ENCODE measurements at regions not wholly inside any gene's neighbourhood (a gene's known extent, or its start where the extent isn't known, plus 50 kb on each side); places are given as distances from the start of the nearest gene placed in this dataset.

GRCh38 chr17:13127921-13128602 lies 110.2 kb upstream of the ELAC2 start:
- H3F3A ChIP-seq (replicated peaks; ENCODE audit: low read depth): no peaks in the 10 kb centered on the region
- TF ChIP-seq, protein P1, sequence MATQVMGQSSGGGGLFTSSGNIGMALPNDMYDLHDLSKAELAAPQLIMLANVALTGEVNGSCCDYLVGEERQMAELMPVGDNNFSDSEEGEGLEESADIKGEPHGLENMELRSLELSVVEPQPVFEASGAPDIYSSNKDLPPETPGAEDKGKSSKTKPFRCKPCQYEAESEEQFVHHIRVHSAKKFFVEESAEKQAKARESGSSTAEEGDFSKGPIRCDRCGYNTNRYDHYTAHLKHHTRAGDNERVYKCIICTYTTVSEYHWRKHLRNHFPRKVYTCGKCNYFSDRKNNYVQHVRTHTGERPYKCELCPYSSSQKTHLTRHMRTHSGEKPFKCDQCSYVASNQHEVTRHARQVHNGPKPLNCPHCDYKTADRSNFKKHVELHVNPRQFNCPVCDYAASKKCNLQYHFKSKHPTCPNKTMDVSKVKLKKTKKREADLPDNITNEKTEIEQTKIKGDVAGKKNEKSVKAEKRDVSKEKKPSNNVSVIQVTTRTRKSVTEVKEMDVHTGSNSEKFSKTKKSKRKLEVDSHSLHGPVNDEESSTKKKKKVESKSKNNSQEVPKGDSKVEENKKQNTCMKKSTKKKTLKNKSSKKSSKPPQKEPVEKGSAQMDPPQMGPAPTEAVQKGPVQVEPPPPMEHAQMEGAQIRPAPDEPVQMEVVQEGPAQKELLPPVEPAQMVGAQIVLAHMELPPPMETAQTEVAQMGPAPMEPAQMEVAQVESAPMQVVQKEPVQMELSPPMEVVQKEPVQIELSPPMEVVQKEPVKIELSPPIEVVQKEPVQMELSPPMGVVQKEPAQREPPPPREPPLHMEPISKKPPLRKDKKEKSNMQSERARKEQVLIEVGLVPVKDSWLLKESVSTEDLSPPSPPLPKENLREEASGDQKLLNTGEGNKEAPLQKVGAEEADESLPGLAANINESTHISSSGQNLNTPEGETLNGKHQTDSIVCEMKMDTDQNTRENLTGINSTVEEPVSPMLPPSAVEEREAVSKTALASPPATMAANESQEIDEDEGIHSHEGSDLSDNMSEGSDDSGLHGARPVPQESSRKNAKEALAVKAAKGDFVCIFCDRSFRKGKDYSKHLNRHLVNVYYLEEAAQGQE (IDR thresholded peaks at IDR 0.05; ENCODE audit: unreplicated experiment): no peak
- H3K36me3 ChIP-seq (ENCODE audit: insufficient read depth): no peaks in the 10 kb centered on the region
- H3K9me3 Mint-ChIP-seq: no peaks in the 10 kb centered on the region
- no peaks in the 10 kb centered on the region for H3K4me1 ChIP-seq (ENCODE audit: insufficient read depth)
- no peak overlapping the region for H3K4me3 ChIP-seq
- no peak overlapping the region for H3K4me2 ChIP-seq
- no peak overlapping the region for H3K27ac Mint-ChIP-seq
- no peak overlapping the region for H3K27ac ChIP-seq (ENCODE audit: low read depth)
- H2AFZ ChIP-seq: 0 out of 2 replicates have a peak overlapping the region, but pooled peaks have one; percentile 10
- H4K20me1 ChIP-seq (replicated peaks; ENCODE audit: insufficient read depth): no peaks in the 10 kb centered on the region
- no peaks in the 10 kb centered on the region for H3K4me1 Mint-ChIP-seq
- no peaks in the 10 kb centered on the region for H3K9me2 ChIP-seq (ENCODE audit: insufficient read depth)
- H3K4me3 Mint-ChIP-seq: no peak overlapping the region
- ATAC-seq (no peak), DNase-seq (ENCODE audit: low spot score) (no peak)
- H3K27me3 Mint-ChIP-seq (ENCODE audit: insufficient read depth, low read depth, poor library complexity): peaks cover 4% of the 10 kb centered on the region
- H3K27me3 ChIP-seq (ENCODE audit: insufficient read depth): no peaks in the 10 kb centered on the region
- H3K36me3 Mint-ChIP-seq (ENCODE audit: low read depth): no peaks in the 10 kb centered on the region
- no peaks in the 10 kb centered on the region for H3K79me2 ChIP-seq (replicated peaks; ENCODE audit: insufficient read depth)

DNA sequence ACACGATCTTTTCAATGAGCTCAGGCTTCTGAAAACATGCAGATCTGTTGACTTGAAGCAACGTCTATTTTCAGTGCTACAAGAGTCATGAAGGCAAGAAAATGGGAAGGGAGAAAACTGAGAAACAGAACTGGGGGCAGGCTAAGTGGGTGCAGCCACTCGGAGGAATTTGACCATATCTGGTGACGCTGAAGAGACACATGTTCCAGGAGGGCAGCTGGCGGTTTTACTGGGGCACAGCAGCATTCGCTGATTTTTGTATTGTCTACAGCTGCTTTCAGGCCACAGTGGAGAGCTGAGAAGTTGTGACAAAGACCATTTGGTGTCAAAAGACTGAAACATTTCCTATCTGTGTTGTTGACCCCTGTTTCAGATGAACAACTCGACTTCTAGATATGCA lies 103.0 kb upstream of the ELAC2 start:
- no peak for ATAC-seq

DNA sequence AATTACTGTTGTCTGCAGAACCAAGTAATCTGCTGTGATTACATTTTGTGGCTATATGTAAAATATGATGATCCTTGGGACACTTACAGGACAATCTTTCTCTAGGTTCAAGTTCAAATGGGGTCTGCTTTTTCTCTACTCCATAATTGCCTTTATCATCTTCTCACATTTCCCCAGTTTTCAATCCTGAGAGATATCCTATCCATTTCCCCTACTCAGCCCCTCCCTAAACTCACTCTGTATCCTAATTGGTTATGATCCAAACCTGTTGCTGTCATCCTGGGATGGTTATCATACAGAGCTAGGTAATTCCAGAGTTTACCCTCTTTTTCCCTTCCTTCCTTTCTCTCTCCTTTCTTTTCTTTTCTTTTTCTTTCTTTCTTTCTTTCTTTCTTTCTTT lies 100.5 kb upstream of the ELAC2 start:
- no peak overlapping the region for H3K4me2 ChIP-seq
- H3K27ac Mint-ChIP-seq: no peak overlapping the region
- no peaks in the 10 kb centered on the region for H3K36me3 Mint-ChIP-seq (ENCODE audit: low read depth)
- H3K27me3 Mint-ChIP-seq (ENCODE audit: insufficient read depth, low read depth, poor library complexity): peaks cover 5% of the 10 kb centered on the region
- no peaks in the 10 kb centered on the region; the same call in 2 of the 3 replicates for H3K9me3 Mint-ChIP-seq
- H3K79me2 ChIP-seq (replicated peaks; ENCODE audit: insufficient read depth): no peaks in the 10 kb centered on the region
- no peaks in the 10 kb centered on the region for H3K27me3 ChIP-seq (ENCODE audit: insufficient read depth)
- H3K4me3 ChIP-seq: no peak overlapping the region
- no peaks in the 10 kb centered on the region for H3K4me1 ChIP-seq (ENCODE audit: insufficient read depth)
- no peak overlapping the region for H3K4me3 Mint-ChIP-seq
- no peaks in the 10 kb centered on the region for H4K20me1 ChIP-seq (replicated peaks; ENCODE audit: insufficient read depth)
- no peaks in the 10 kb centered on the region; the same call in 2 of the 3 replicates for H3K4me1 Mint-ChIP-seq
- no peaks in the 10 kb centered on the region for H3F3A ChIP-seq (replicated peaks; ENCODE audit: low read depth)
- ATAC-seq: no peak
- H3K36me3 ChIP-seq (ENCODE audit: insufficient read depth): no peaks in the 10 kb centered on the region
- no peak for DNase-seq (ENCODE audit: low spot score)
- H2AFZ ChIP-seq: no peak overlapping the region
- H3K9me2 ChIP-seq (ENCODE audit: insufficient read depth): peaks cover 3% of the 10 kb centered on the region; the same call in 1 of the 2 replicates
- no peak overlapping the region for H3K27ac ChIP-seq (ENCODE audit: low read depth)
- no peak for TF ChIP-seq EZH2 (IDR thresholded peaks at IDR 0.05; ENCODE audit: low read depth, unreplicated experiment)
- TF ChIP-seq CTCF (conservative IDR thresholded peaks at IDR 0.05; ENCODE audit: low read depth in 2 of 2): no peak
- TF ChIP-seq ZNF114 (CRISPR knock-in tag; IDR thresholded peaks at IDR 0.05): no peak
- TF ChIP-seq EZH2phosphoT487 (IDR thresholded peaks at IDR 0.05; ENCODE audit: unreplicated experiment): no peak
- TF ChIP-seq, protein P1 (IDR thresholded peaks at IDR 0.05; ENCODE audit: unreplicated experiment): no peak
- no peak for TF ChIP-seq ZNF331 (CRISPR knock-in tag; IDR thresholded peaks at IDR 0.05; ENCODE audit: low read depth)

More for the DNA sequence above, 103.0 kb upstream of the ELAC2 start:
- Histone ChIP-seq H3F3A (replicated peaks; ENCODE audit: low read depth) (no peaks in the 10 kb centered on the region), H3K4me1 (ENCODE audit: insufficient read depth) (no peaks in the 10 kb centered on the region), H3K79me2 (replicated peaks; ENCODE audit: insufficient read depth) (no peaks in the 10 kb centered on the region), H3K27me3 (ENCODE audit: insufficient read depth) (no peaks in the 10 kb centered on the region), H3K4me2 (no peak overlapping the region), H3K4me3 (no peak overlapping the region), H3K27ac (ENCODE audit: low read depth) (no peak overlapping the region), H3K9me2 (ENCODE audit: insufficient read depth) (peaks cover 3% of the 10 kb centered on the region; the same call in 1 of the 2 replicates), H3K36me3 (ENCODE audit: insufficient read depth) (no peaks in the 10 kb centered on the region), H2AFZ (peak overlapping the region; percentile 74; the same call in 1 of the 2 replicates), H4K20me1 (replicated peaks; ENCODE audit: insufficient read depth) (no peaks in the 10 kb centered on the region)
- no peak for DNase-seq (ENCODE audit: low spot score)
- no peak overlapping the region for H3K27ac Mint-ChIP-seq
- H3K9me3 Mint-ChIP-seq: no peaks in the 10 kb centered on the region; the same call in 2 of the 3 replicates
- TF ChIP-seq NANOG (IDR thresholded peaks at IDR 0.05; ENCODE audit: borderline replicate concordance): no peak
- H3K4me1 Mint-ChIP-seq: no peaks in the 10 kb centered on the region
- no peak overlapping the region for H3K4me3 Mint-ChIP-seq
- peaks cover 2% of the 10 kb centered on the region for H3K27me3 Mint-ChIP-seq (ENCODE audit: insufficient read depth, low read depth, poor library complexity)
- H3K36me3 Mint-ChIP-seq (ENCODE audit: low read depth): no peaks in the 10 kb centered on the region
